NCI-H187 (cell line): ENCODE measurements at regions not wholly inside any gene's neighbourhood (a gene's known extent, or its start where the extent isn't known, plus 50 kb on each side); places are given as distances from the start of the nearest gene placed in this dataset.
"Not testable (repeated sequence)": the region's sequence is repeated elsewhere in the genome, so short reads cannot be mapped to it uniquely, and the experiment has no call there.

Experiments
- DNase-seq, 2 experiments: peaks; one replicate each; lab custom pipeline; 2025; lab: John Stamatoyannopoulos, UW

GRCh38 chr5:25975885-25976284 lies 1062.5 kb downstream of the CDH9 start:
- no peak for DNase-seq

GRCh38 chr5:25974451-25974850 lies 1063.9 kb downstream of the CDH9 start:
- DNase-seq: no peak

- no peak for DNase-seq
Measured at GRCh38 chr5:25970906-25971489, 1067.4 kb downstream of the CDH9 start.

- DNase-seq: not testable (repeated sequence)
Measured at GRCh38 chr5:25969042-25969441, 1069.3 kb downstream of the CDH9 start.

- DNase-seq: no peak
Measured at GRCh38 chr5:25964009-25964372, 1074.4 kb downstream of the CDH9 start.

- no peak for DNase-seq
Measured at GRCh38 chr5:25963251-25964008, 1075.0 kb downstream of the CDH9 start.

- DNase-seq: no peak
Measured at GRCh38 chr5:25955337-25955736, 1083.0 kb downstream of the CDH9 start.

- DNase-seq: no peak
Measured at GRCh38 chr5:25950681-25951080, 1087.7 kb downstream of the CDH9 start.

GRCh38 chr5:25948278-25948677 lies 1090.1 kb downstream of the CDH9 start:
- no peak for DNase-seq

- no peak for DNase-seq
Measured at GRCh38 chr5:25944786-25945185, 1093.6 kb downstream of the CDH9 start.

- no peak for DNase-seq
Measured at GRCh38 chr5:25909163-25909562, 1129.2 kb downstream of the CDH9 start.

- DNase-seq: no peak
Measured at GRCh38 chr5:25905646-25906045, 1132.7 kb downstream of the CDH9 start.

GRCh38 chr5:25892211-25892610 lies 1146.2 kb downstream of the CDH9 start:
- DNase-seq: no peak

- no peak for DNase-seq
Measured at GRCh38 chr5:25891691-25892090, 1146.7 kb downstream of the CDH9 start.

GRCh38 chr5:25881318-25882036 lies 1156.9 kb downstream of the CDH9 start:
- DNase-seq: no peak

- no peak for DNase-seq
Measured at GRCh38 chr5:25863811-25864210, 1174.6 kb downstream of the CDH9 start.

- DNase-seq: no peak
Measured at GRCh38 chr5:25862276-25862675, 1176.1 kb downstream of the CDH9 start.

- no peak for DNase-seq
Measured at GRCh38 chr5:25858019-25858418, 1180.4 kb downstream of the CDH9 start.

- no peak for DNase-seq
Measured at GRCh38 chr5:25851301-25851700, 1187.1 kb downstream of the CDH9 start.

- no peak for DNase-seq
Measured at GRCh38 chr5:25850581-25850980, 1187.8 kb downstream of the CDH9 start.

- DNase-seq: no peak
Measured at GRCh38 chr5:25849270-25849669, 1189.1 kb downstream of the CDH9 start.

- DNase-seq: no peak
Measured at GRCh38 chr5:25823330-25823873, 1178.6 kb upstream of the CDH10 start.
